Mesothelial cell of epicardium (in vitro differentiated cells): ENCODE measurements at regions not wholly inside any gene's neighbourhood (a gene's known extent, or its start where the extent isn't known, plus 50 kb on each side); places are given as distances from the start of the nearest gene placed in this dataset.

Experiments used
- DNase-seq, 2 experiments: peaks; one replicate each; pipeline ENCODE4 v3.0.0; 2021; ENCODE audit warnings: low spot score in 2 of 2; ENCODE audit not compliant: unreplicated experiment in 2 of 2
- H3K27ac Mint-ChIP-seq: 2 replicates; pipeline ENCODE4 v1.8.0; 2021; ENCODE audit warnings: mixed read lengths
- H3K27me3 Mint-ChIP-seq: 2 replicates; pipeline ENCODE4 v1.8.0; 2021; ENCODE audit warnings: low read depth, mixed read lengths
- H3K36me3 Mint-ChIP-seq: 2 replicates; pipeline ENCODE4 v1.8.0; 2021; ENCODE audit warnings: mixed read lengths
- H3K4me1 Mint-ChIP-seq: 2 replicates; pipeline ENCODE4 v1.8.0; 2021; ENCODE audit warnings: mixed read lengths
- H3K4me3 Mint-ChIP-seq: 2 replicates; pipeline ENCODE4 v1.8.0; 2021; ENCODE audit warnings: mild to moderate bottlenecking, moderate library complexity, mixed read lengths
- H3K9me3 Mint-ChIP-seq: 2 replicates; pipeline ENCODE4 v1.8.0; 2021; ENCODE audit warnings: mixed read lengths
- TF ChIP-seq, protein P1 (sequence below): fragments of 200-600 bp; sonication (generic); IDR thresholded peaks from one replicate; pipeline ENCODE4 v1.5.0; 2021; ENCODE audit warnings: antibody characterized with exemption; ENCODE audit not compliant: unreplicated experiment

DNA sequence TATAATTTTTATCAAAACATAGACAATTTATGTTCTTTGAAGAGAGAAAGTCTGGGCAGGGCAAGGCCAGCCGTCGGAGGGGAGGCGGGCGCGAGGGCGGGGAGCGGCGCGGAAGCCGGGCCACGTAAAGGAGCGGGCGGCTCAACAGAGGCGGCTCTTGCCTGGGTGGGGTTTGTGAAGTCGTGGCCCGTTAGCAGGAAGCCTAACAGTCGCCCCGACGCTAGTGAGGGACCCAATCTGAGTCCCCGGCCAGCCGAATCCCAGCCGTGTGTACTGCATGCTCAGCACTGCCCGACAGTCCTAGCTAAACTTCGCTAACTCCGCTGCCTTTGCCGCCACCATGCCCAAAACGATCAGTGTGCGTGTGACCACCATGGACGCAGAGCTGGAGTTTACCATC, 1129.2 kb downstream of the CDH9 start:
- no peak overlapping the region for H3K4me3 Mint-ChIP-seq
- H3K9me3 Mint-ChIP-seq = peaks cover 14% of the 10 kb centered on the region
- no peaks in the 10 kb centered on the region for H3K4me1 Mint-ChIP-seq
- H3K27me3 Mint-ChIP-seq = no peaks in the 10 kb centered on the region
- no peak overlapping the region for H3K27ac Mint-ChIP-seq
- DNase-seq = no peak
- H3K36me3 Mint-ChIP-seq = no peaks in the 10 kb centered on the region
- TF ChIP-seq, protein P1, sequence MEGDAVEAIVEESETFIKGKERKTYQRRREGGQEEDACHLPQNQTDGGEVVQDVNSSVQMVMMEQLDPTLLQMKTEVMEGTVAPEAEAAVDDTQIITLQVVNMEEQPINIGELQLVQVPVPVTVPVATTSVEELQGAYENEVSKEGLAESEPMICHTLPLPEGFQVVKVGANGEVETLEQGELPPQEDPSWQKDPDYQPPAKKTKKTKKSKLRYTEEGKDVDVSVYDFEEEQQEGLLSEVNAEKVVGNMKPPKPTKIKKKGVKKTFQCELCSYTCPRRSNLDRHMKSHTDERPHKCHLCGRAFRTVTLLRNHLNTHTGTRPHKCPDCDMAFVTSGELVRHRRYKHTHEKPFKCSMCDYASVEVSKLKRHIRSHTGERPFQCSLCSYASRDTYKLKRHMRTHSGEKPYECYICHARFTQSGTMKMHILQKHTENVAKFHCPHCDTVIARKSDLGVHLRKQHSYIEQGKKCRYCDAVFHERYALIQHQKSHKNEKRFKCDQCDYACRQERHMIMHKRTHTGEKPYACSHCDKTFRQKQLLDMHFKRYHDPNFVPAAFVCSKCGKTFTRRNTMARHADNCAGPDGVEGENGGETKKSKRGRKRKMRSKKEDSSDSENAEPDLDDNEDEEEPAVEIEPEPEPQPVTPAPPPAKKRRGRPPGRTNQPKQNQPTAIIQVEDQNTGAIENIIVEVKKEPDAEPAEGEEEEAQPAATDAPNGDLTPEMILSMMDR = no peak

DNA sequence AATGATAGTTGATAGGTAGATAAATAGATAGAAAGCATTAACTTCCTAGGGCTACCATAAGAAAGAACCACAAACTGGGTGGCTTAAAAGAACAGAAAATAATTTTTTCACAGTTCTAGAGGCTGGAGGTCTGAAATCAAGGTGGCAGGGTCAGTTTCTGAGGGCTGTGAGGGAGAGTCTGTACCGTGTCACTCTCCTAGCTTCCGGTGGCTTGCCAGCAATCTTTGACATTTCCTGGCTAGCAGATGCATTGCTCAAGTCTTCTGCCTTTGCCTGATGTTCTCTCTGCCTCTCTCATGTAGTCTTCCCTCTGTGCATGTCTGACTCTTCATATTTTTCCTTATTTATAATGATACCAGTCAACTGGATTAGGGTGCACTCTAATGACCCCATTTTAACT, 1132.7 kb downstream of the CDH9 start:
- TF ChIP-seq, protein P1 = no peak
- H3K9me3 Mint-ChIP-seq = peaks cover 11% of the 10 kb centered on the region
- H3K27me3 Mint-ChIP-seq = no peaks in the 10 kb centered on the region
- DNase-seq = no peak
- peaks cover 7% of the 10 kb centered on the region for H3K4me1 Mint-ChIP-seq
- no peak overlapping the region for H3K4me3 Mint-ChIP-seq
- H3K36me3 Mint-ChIP-seq = no peaks in the 10 kb centered on the region
- H3K27ac Mint-ChIP-seq = no peak overlapping the region

DNA sequence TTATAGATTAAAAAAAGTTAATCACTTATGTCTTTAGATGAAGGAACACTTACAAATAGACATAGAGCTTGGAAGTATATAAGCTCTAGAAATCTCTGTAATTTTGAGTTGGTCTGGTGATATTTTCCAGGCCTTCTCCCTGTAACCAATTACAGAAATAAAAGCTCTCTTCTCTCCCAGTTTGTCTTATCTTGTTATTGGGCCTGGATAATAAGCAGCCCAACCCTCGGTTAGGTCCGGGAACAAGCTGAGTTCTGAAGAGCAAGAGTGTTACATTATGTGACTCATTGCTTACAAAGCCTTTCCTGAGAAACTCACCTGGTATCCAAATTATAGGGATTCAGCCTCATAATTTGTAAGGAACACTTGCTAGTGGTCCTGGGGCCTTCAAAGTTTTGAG, 1146.2 kb downstream of the CDH9 start:
- Mint-ChIP-seq H3K27me3 (no peaks in the 10 kb centered on the region), H3K4me3 (no peak overlapping the region), H3K4me1 (no peaks in the 10 kb centered on the region), H3K36me3 (no peaks in the 10 kb centered on the region), H3K9me3 (peaks cover 15% of the 10 kb centered on the region), H3K27ac (no peak overlapping the region)
- DNase-seq = no peak
- TF ChIP-seq, protein P1 = no peak

DNA sequence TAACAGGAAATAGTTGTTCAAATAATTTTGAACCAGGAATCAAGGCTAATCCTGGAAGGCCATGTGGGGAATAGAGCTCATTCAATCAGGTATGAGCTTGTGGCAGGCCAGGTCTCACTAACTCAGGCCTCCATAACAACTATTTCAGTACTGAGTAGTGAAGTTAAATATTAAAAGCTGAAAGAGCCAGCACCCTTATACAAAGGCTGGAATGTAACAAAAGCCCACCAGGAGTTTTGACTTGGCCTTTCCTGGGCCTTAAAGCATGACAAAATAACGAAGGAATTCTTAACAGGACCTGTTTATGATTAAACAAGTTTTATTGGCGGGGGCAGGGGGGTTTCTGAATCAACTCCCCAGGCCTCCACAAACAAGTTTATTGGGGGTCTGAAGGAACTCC, 1146.7 kb downstream of the CDH9 start:
- TF ChIP-seq, protein P1 = no peak
- Mint-ChIP-seq H3K9me3 (peaks cover 18% of the 10 kb centered on the region), H3K27me3 (no peaks in the 10 kb centered on the region), H3K27ac (no peak overlapping the region), H3K36me3 (no peaks in the 10 kb centered on the region), H3K4me1 (no peaks in the 10 kb centered on the region), H3K4me3 (no peak overlapping the region)
- DNase-seq = no peak

DNA sequence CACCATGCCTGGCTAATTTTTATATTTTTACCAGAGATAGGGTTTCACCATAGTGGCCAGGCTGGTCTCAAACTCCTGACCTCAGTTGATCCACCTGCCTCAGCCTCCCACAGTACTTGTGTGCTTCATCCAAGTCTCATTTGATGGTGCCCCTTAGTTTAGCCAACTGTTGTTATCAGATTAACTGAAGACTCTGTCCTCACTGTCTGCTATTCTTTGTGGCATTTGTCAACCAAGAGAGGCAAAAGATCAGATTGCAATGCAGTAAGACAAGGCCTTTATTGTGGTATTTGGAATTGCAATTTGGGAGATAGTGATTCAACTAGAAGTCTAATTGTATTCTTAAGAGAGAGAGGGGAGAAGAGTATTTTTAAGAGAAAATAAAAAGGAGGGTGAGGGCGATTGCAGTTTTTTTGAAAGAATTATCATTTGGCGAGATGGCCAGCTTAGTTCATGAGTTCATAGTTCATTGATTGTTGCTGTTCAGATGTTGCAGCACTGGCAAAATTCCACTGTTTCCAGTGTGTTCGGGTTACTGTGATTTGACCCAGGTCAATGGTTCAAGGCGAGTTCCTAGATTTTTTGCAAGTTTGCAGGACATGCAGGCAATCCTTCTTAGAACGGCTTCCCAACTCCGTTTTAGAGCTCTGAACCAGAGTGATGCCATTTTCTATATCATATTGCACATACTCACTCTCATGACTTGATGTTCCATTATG, 1156.9 kb downstream of the CDH9 start:
- Mint-ChIP-seq H3K27ac (no peak overlapping the region), H3K27me3 (no peaks in the 10 kb centered on the region), H3K4me1 (peaks cover 4% of the 10 kb centered on the region), H3K36me3 (no peaks in the 10 kb centered on the region), H3K4me3 (no peak overlapping the region), H3K9me3 (peaks cover 18% of the 10 kb centered on the region)
- TF ChIP-seq, protein P1 = no peak
- no peak for DNase-seq
